ENCODE measurements at regions not wholly inside any gene's neighbourhood (a gene's known extent, or its start where the extent isn't known, plus 50 kb on each side); places are given as distances from the start of the nearest gene placed in this dataset.

DNA sequence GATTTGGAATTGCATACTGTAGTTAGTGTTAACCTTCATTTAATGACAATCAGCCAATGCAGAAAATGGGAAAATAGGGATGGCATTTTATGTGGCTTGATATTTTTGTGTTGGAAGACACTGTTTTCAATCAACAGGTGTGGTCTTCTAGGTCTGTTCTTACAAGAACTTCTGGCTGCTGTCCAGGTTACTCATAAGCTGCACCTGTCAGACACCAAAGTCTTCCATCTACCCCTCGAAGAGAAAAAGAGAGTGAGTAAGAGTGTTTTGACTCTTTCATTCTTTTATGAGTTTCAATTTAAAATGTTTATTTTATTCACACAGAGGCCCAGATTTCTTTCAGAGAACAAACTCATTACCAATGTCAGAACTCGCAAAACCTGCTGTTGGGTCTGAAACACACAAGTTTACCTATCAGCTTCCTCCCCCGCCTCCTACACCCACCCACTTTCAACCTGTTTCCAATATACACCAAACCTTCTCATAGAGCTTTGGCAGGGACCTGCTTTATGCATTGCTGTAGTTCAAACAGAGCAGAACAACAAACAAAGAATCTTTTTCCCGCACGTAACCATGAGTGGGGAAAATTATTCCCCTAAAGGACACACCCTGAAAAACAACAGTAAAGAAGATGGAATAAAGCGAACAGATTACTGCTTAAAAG, 767.7 kb upstream of the ALCAM start:
- Histone ChIP-seq H3K4me1 (no peaks in the 10 kb centered on the region), H3K27me3 (no peaks in the 10 kb centered on the region), H3K27ac (no peak overlapping the region), H3K36me3 (no peaks in the 10 kb centered on the region), H3K9me3 (no peaks in the 10 kb centered on the region), H3K4me3 (no peak overlapping the region)
- DNase-seq, result no peak
- no peak for TF ChIP-seq POLR2A (IDR thresholded peaks at IDR 0.05)
- TF ChIP-seq, protein P1, sequence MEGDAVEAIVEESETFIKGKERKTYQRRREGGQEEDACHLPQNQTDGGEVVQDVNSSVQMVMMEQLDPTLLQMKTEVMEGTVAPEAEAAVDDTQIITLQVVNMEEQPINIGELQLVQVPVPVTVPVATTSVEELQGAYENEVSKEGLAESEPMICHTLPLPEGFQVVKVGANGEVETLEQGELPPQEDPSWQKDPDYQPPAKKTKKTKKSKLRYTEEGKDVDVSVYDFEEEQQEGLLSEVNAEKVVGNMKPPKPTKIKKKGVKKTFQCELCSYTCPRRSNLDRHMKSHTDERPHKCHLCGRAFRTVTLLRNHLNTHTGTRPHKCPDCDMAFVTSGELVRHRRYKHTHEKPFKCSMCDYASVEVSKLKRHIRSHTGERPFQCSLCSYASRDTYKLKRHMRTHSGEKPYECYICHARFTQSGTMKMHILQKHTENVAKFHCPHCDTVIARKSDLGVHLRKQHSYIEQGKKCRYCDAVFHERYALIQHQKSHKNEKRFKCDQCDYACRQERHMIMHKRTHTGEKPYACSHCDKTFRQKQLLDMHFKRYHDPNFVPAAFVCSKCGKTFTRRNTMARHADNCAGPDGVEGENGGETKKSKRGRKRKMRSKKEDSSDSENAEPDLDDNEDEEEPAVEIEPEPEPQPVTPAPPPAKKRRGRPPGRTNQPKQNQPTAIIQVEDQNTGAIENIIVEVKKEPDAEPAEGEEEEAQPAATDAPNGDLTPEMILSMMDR (IDR thresholded peaks at IDR 0.05), result no peak
- intact Hi-C loops (cut with DNase I; ENCODE audit: low total_unique reads), result no loop called here

DNA sequence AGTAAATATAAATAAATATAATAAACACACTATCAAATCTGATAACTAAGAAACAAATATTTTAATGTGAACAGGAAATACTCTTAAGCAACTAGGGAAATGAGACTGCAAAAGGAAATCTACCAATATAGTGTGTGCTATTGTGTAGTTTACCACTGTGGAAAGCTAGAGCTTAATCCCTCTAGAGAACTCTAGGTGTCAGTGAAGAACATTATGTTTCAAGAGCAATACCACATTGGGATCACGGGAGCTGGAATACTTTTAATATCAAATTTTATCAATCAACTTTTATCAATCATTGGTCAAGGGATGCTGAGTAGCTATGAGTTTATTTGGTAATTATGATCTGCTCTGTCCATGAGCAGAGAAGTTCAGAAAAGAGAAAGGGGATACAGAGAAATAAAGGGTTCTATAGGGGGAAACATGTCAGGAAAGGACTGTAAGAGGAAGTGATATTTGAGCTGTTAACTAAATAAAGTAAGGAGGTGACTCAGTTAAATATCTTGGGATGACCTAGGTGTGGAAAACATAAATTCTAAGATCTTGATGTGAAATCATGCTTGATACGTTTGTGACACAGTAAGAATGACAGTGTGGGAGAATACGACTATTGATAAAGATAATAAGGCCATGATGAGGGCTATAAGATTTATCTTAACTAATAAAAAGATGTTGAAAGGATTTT, 762.2 kb upstream of the ALCAM start:
- H3K4me1 ChIP-seq, result no peaks in the 10 kb centered on the region
- TF ChIP-seq POLR2A (IDR thresholded peaks at IDR 0.05), result no peak
- TF ChIP-seq, protein P1 (IDR thresholded peaks at IDR 0.05), result no peak
- intact Hi-C loops (cut with DNase I; ENCODE audit: low total_unique reads), result no loop called here

DNA sequence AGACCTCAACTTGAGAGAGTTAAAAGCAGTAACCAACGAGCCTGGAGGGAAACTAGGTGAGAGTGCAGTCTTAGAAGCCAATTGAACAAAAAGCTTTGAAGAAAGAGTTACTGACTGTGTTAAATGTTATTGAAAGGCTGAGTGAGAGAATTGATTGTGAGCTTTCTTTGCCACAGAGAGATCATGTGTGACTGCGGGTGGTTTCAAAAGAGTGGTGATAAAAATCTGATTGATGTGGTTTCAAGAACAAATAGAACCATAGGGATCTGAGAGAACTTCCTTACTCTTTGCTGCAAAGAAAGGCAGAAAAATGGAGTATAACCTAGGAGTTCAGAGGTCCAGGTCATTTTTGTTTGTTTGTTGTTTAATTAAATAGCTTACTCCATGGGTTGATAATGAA, 759.9 kb upstream of the ALCAM start:
- intact Hi-C loops (cut with DNase I; ENCODE audit: low total_unique reads), result no loop called here
- no peaks in the 10 kb centered on the region for H3K4me1 ChIP-seq
- no peaks in the 10 kb centered on the region for H3K9me3 ChIP-seq
- no peak overlapping the region for H3K27ac ChIP-seq
- DNase-seq, result no peak
- H3K27me3 ChIP-seq, result no peaks in the 10 kb centered on the region
- no peaks in the 10 kb centered on the region for H3K36me3 ChIP-seq
- TF ChIP-seq, protein P1 (IDR thresholded peaks at IDR 0.05), result no peak
- no peak for TF ChIP-seq POLR2A (IDR thresholded peaks at IDR 0.05)
- H3K4me3 ChIP-seq, result no peak overlapping the region

More for the DNA sequence above, 762.2 kb upstream of the ALCAM start:
- Histone ChIP-seq H3K9me3 (no peaks in the 10 kb centered on the region), H3K4me3 (no peak overlapping the region), H3K27me3 (no peaks in the 10 kb centered on the region), H3K36me3 (no peaks in the 10 kb centered on the region), H3K27ac (no peak overlapping the region)
- DNase-seq, result no peak

DNA sequence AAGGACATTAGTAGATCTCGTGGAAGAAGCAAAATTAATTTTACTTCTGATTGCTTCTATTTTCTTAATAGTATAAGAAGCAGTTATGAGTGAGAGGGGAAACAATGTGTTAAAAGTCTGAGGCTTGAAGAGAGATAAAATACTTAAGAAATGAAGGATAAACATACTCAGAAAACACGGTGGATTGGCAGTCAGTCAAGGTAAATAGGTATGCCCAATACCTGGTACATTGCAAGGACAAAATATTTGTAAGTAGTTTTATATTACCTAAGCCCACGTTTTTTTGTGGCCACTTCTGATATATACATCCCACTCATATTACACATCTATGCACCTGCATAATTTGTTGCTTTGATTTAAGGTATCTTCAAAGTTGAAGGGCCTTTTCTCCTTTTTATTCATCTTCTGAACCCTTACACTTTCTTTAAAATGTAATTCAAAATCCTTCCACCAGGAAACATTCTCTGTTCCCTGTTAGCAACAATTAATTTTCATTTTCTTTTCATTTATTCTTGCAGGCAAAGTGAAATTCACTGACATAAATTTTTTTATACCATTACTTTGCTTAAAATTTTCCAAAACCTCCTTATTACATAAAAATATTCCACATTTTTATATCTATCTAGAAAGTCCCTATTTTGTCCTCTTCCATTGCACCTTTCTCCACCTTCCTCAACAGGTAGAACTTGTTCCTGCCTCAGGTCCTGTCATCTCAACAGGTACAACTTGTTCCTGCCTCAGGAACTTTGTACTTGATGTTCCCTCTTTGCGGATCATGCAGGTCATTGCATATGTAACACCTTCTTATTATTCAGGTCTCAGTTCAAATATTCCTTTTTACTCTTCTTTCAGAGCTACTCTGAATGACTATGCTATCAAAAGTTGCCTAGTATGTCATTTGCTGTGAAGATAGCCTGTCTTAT, 755.7 kb upstream of the ALCAM start:
- Histone ChIP-seq H3K36me3 (no peaks in the 10 kb centered on the region), H3K4me1 (no peaks in the 10 kb centered on the region), H3K9me3 (no peaks in the 10 kb centered on the region), H3K27ac (no peak overlapping the region), H3K27me3 (no peaks in the 10 kb centered on the region), H3K4me3 (no peak overlapping the region)
- intact Hi-C loops (cut with DNase I; ENCODE audit: low total_unique reads), result no loop called here
- TF ChIP-seq, protein P1 (IDR thresholded peaks at IDR 0.05), result no peak
- no peak for TF ChIP-seq POLR2A (IDR thresholded peaks at IDR 0.05)
- no peak for DNase-seq
